Trophoblast cell (in vitro differentiated cells and primary cell): ENCODE measurements at regions not wholly inside any gene's neighbourhood (a gene's known extent, or its start where the extent isn't known, plus 50 kb on each side); places are given as distances from the start of the nearest gene placed in this dataset.
"Not testable (repeated sequence)": the region's sequence is repeated elsewhere in the genome, so short reads cannot be mapped to it uniquely, and the experiment has no call there.

ENCODE experiments used
- DNase-seq, 2 donors: peaks; one replicate each; pipeline ENCODE4 v3.0.0-alpha.2; 2016
- H2AFZ ChIP-seq: 2 replicates; pipeline ENCODE4 v1.6.1; 2013; ENCODE audit warnings: low read length, moderate library complexity, mild to moderate bottlenecking; ENCODE audit not compliant: insufficient read depth, poor library complexity
- H2AK5ac ChIP-seq: 2 replicates; pipeline ENCODE4 v1.6.1; 2013; ENCODE audit warnings: mild to moderate bottlenecking, low read length
- H2BK120ac ChIP-seq: 2 replicates; pipeline ENCODE4 v1.6.1; 2013; ENCODE audit warnings: low read length, mild to moderate bottlenecking, moderate library complexity; ENCODE audit not compliant: insufficient read depth, poor library complexity
- H2BK12ac ChIP-seq: 2 replicates; pipeline ENCODE4 v1.6.1; 2013; ENCODE audit warnings: mild to moderate bottlenecking, low read length, moderate library complexity
- H2BK5ac ChIP-seq: 2 replicates; pipeline ENCODE4 v1.6.1; 2013; ENCODE audit warnings: low read length, low read depth, moderate library complexity, mild to moderate bottlenecking; ENCODE audit not compliant: poor library complexity
- H3K14ac ChIP-seq: 2 replicates; pipeline ENCODE4 v1.6.1; 2013; ENCODE audit warnings: mild to moderate bottlenecking, low read length
- H3K18ac ChIP-seq: 2 replicates; pipeline ENCODE4 v1.6.1; 2013; ENCODE audit warnings: mild to moderate bottlenecking, low read length
- H3K23ac ChIP-seq: 2 replicates; pipeline ENCODE4 v1.6.1; 2013; ENCODE audit warnings: low read length
- H3K27ac ChIP-seq: 2 replicates; pipeline ENCODE4 v1.5.1; 2013; ENCODE audit warnings: low read depth, mild to moderate bottlenecking, inconsistent platforms, low read length, moderate library complexity
- H3K27me3 ChIP-seq: 2 replicates; pipeline ENCODE4 v1.6.1; 2013; ENCODE audit warnings: inconsistent platforms, mild to moderate bottlenecking, low read length, moderate library complexity; ENCODE audit not compliant: insufficient read depth
- H3K36me3 ChIP-seq, 2 experiments: 1 replicate in 1 of 2; 2 replicates in 1 of 2; pipeline ENCODE4 v1.6.1; 2013; ENCODE audit warnings: low read length in 2 of 2, mild to moderate bottlenecking in 2 of 2, moderate library complexity in 1 of 2; ENCODE audit not compliant: insufficient read depth in 2 of 2, control insufficient read depth in 1 of 2
- H3K4ac ChIP-seq: 2 replicates; pipeline ENCODE4 v1.6.1; 2013; ENCODE audit warnings: low read depth, mild to moderate bottlenecking, low read length, moderate library complexity
- H3K4me1 ChIP-seq, 2 experiments: 1 replicate in 1 of 2; 2 replicates in 1 of 2; pipeline ENCODE4 v1.6.1; 2013; ENCODE audit warnings: low read length in 2 of 2, mild to moderate bottlenecking in 2 of 2, moderate library complexity in 1 of 2; ENCODE audit not compliant: insufficient read depth in 2 of 2, control insufficient read depth in 1 of 2
- H3K4me2 ChIP-seq: 2 replicates; pipeline ENCODE4 v1.6.1; 2013; ENCODE audit warnings: inconsistent platforms, mild to moderate bottlenecking, low read length, moderate library complexity
- H3K4me3 ChIP-seq: 2 replicates; pipeline ENCODE4 v1.5.1; 2013; ENCODE audit warnings: mild to moderate bottlenecking, low read depth, low read length, inconsistent platforms
- H3K79me1 ChIP-seq: one replicate; pipeline ENCODE4 v1.6.1; 2013; ENCODE audit warnings: low read length
- H3K79me2 ChIP-seq: 2 replicates; pipeline ENCODE4 v1.6.1; 2013; ENCODE audit warnings: low read length, mild to moderate bottlenecking; ENCODE audit not compliant: control insufficient read depth, insufficient read depth, poor library complexity
- H3K9ac ChIP-seq: 2 replicates; pipeline ENCODE4 v1.6.1; 2013; ENCODE audit warnings: mild to moderate bottlenecking, low read length
- H3K9me3 ChIP-seq: 2 replicates; pipeline ENCODE4 v1.6.1; 2013; ENCODE audit warnings: low read depth, mild to moderate bottlenecking, control low read depth, inconsistent platforms, low read length; ENCODE audit not compliant: insufficient read depth
- H4K12ac ChIP-seq: 2 replicates; pipeline ENCODE4 v1.6.1; 2013; ENCODE audit warnings: low read depth, mild to moderate bottlenecking, low read length, moderate library complexity
- H4K8ac ChIP-seq: 2 replicates; pipeline ENCODE4 v1.6.1; 2013; ENCODE audit warnings: low read depth, mild to moderate bottlenecking, low read length, moderate library complexity
- H4K91ac ChIP-seq: one replicate; pipeline ENCODE4 v1.6.1; 2013; ENCODE audit warnings: low read depth, mild to moderate bottlenecking, low read length, moderate library complexity
- WGBS: extraction: QIAGEN DNeasy Blood & Tissue Kit; methylation state at CpG from one replicate; pipeline ENCODE4 v1.1.7; 2013; ENCODE audit warnings: missing lambda C conversion rate; ENCODE audit not compliant: insufficient read length, insufficient coverage; ENCODE audit errors: extremely low coverage; 5-methylcytosine and 5-hydroxymethylcytosine counted together

DNA sequence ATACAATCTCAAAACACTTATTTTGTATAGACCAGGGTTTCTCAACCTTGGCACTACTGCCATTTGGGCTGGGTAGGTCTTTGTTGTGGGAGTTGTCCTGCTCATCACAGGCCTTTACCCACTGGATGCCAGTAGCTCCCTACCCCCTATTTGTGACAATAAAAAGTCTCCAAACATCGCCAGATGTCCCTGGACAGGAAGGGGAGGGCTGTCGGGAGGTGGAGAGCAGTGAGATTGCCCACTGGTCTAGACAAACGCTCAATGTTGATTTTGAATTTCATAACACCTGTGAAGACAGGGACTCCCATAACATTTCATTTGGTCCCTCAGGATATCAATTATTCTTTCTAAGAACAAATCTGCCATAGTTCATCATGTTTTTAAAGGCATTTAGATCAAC is 151.7 kb upstream of the PTPRG start:
- no peaks in the 10 kb centered on the region for H3K79me2 ChIP-seq
- no peak overlapping the region for H4K12ac ChIP-seq
- DNase-seq: no peak
- no CpG with 5 or more reads among the region's 3 CpGs for WGBS
- no peak overlapping the region for H2BK5ac ChIP-seq
- H4K8ac ChIP-seq: no peak overlapping the region
- H2AK5ac ChIP-seq: no peak overlapping the region
- H2AFZ ChIP-seq: no peak overlapping the region
- no peak overlapping the region for H4K91ac ChIP-seq
- no peak overlapping the region for H3K23ac ChIP-seq
- H3K4me1 ChIP-seq: no peaks in the 10 kb centered on the region
- no peak overlapping the region for H3K9ac ChIP-seq
- H3K18ac ChIP-seq: no peak overlapping the region
- H2BK12ac ChIP-seq: no peak overlapping the region
- H3K79me1 ChIP-seq: no peaks in the 10 kb centered on the region
- no peak overlapping the region for H3K14ac ChIP-seq
- H3K4ac ChIP-seq: no peak overlapping the region
- no peaks in the 10 kb centered on the region for H3K27me3 ChIP-seq
- H3K27ac ChIP-seq: no peak overlapping the region
- no peak overlapping the region for H3K4me3 ChIP-seq
- H3K36me3 ChIP-seq: no peaks in the 10 kb centered on the region
- no peak overlapping the region for H3K4me2 ChIP-seq
- no peak overlapping the region for H2BK120ac ChIP-seq
- no peaks in the 10 kb centered on the region for H3K9me3 ChIP-seq

DNA sequence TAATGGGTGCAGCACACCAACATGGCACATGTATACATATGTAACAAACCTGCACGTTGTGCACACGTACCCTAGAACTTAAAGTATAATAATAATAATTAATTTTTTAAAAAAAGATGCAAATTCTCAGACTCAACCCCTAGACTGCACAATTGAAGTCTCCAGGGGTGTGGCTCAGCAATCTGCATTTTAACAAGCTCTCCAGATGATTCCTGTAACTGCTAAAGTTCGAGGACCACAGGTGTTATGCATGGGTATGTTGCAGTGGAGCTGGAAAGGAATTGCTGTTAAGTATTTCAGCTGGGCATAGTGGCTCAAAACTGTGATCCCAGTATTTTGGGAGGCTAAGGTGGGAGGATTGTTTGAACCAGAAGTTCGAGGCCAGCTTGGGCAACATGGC is 151.0 kb upstream of the PTPRG start:
- not testable (repeated sequence) for H3K27me3 ChIP-seq, H2BK12ac ChIP-seq, H2AFZ ChIP-seq, H2BK5ac ChIP-seq, H3K9ac ChIP-seq, DNase-seq, H4K12ac ChIP-seq, H3K23ac ChIP-seq, H3K9me3 ChIP-seq, H3K14ac ChIP-seq, H3K36me3 ChIP-seq, H3K4ac ChIP-seq, H3K4me2 ChIP-seq, H4K8ac ChIP-seq, H3K27ac ChIP-seq, H3K4me3 ChIP-seq, H3K79me2 ChIP-seq, H2BK120ac ChIP-seq, H3K18ac ChIP-seq, H3K79me1 ChIP-seq, H4K91ac ChIP-seq, H2AK5ac ChIP-seq, H3K4me1 ChIP-seq
- WGBS: no CpG with 5 or more reads among the region's 4 CpGs

DNA sequence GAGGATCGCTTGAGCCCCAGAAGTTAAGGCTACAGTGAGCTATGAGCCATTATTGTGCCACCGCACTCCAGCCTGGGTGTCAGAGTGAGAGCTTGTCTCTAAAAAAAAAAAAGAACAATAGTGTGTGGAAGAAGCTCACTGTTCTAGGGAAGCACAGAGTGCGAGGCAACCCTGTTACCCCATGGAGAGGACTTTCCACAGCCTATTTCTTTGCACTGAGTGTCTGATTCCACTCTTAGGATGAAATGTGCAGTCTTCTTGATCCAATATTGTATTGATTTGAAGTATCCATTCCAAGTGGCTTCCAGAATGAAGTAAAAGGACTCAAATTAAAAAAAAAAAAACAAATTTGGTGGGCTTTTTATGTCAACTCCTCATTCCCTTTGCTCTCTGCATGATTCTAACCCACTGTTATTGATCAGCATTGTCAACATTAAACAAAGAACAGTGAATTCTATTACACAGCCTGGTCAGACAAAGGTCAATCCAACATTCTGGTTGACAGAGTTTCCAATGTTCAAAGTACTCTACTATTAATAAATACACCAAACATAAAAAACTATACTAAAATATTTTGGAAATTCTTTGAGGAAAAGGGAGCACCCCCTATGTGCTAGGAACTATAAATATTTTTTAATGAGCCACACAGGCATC is 150.2 kb upstream of the PTPRG start:
- Histone ChIP-seq H3K4ac (no peak overlapping the region), H3K4me1 (no peaks in the 10 kb centered on the region), H3K27me3 (no peaks in the 10 kb centered on the region), H3K23ac (no peak overlapping the region), H4K12ac (no peak overlapping the region), H3K4me2 (no peak overlapping the region), H3K79me2 (no peaks in the 10 kb centered on the region), H3K14ac (no peak overlapping the region), H2BK12ac (no peak overlapping the region), H4K8ac (no peak overlapping the region), H2BK120ac (no peak overlapping the region), H3K79me1 (no peaks in the 10 kb centered on the region), H2AK5ac (no peak overlapping the region), H3K9ac (no peak overlapping the region), H4K91ac (no peak overlapping the region), H3K18ac (no peak overlapping the region), H3K36me3 (no peaks in the 10 kb centered on the region), H3K27ac (no peak overlapping the region), H2BK5ac (no peak overlapping the region), H3K9me3 (no peaks in the 10 kb centered on the region), H2AFZ (no peak overlapping the region), H3K4me3 (no peak overlapping the region)
- DNase-seq: no peak
- no CpG with 5 or more reads among the region's 3 CpGs for WGBS

DNA sequence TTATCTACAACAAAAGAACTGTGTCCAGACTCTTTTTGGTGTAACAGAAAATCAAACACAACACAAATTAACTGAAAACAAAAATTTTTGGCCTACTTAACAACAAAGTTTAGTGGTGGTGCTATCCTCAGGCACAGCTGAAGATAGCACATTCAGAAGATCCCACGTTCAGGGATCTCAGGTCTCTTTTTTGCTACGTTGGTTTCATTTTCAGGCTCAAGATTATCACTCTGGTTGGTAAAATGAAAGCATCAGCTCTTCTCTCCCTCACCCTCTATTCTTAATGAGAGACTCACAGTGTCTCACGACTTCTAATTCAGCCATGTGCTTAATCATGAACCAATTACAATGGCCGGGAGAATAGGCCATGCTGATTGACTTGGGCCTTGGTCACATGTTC is 146.9 kb upstream of the PTPRG start:
- no peak overlapping the region for H2AFZ ChIP-seq
- H2BK120ac ChIP-seq: no peak overlapping the region
- H4K8ac ChIP-seq: no peak overlapping the region
- no peak overlapping the region for H3K23ac ChIP-seq
- no peaks in the 10 kb centered on the region for H3K79me2 ChIP-seq
- no peak overlapping the region for H3K4me2 ChIP-seq
- H3K27me3 ChIP-seq: no peaks in the 10 kb centered on the region
- no peak overlapping the region for H3K4me3 ChIP-seq
- H3K18ac ChIP-seq: no peak overlapping the region
- no peaks in the 10 kb centered on the region for H3K36me3 ChIP-seq
- H3K79me1 ChIP-seq: no peaks in the 10 kb centered on the region
- no peak overlapping the region for H4K91ac ChIP-seq
- H2AK5ac ChIP-seq: no peak overlapping the region
- no peak overlapping the region for H2BK12ac ChIP-seq
- DNase-seq: no peak
- H3K9ac ChIP-seq: no peak overlapping the region
- no peaks in the 10 kb centered on the region for H3K4me1 ChIP-seq
- H3K9me3 ChIP-seq: no peaks in the 10 kb centered on the region
- H3K14ac ChIP-seq: no peak overlapping the region
- no CpG with 5 or more reads among the region's 4 CpGs for WGBS
- H3K27ac ChIP-seq: no peak overlapping the region
- no peak overlapping the region for H4K12ac ChIP-seq
- no peak overlapping the region for H2BK5ac ChIP-seq
- no peak overlapping the region for H3K4ac ChIP-seq
